Testis (tissue), 2 donors: ENCODE measurements at regions not wholly inside any gene's neighbourhood (a gene's known extent, or its start where the extent isn't known, plus 50 kb on each side); places are given as distances from the start of the nearest gene placed in this dataset.

Experiments
- CTCF ChIP-seq, 3 experiments: fragments of 450-650 bp in 2 of 3; fragments of 200-600 bp in 1 of 3; sonication (generic) in 1 of 3; IDR thresholded peaks; one replicate each; pipeline ENCODE4 v1.5.1; 2016 to 2019; ENCODE audit warnings: antibody characterized with exemption in 3 of 3, mild to moderate bottlenecking in 2 of 3, moderate library complexity in 1 of 3
- POLR2A ChIP-seq: fragments of 450-650 bp; IDR thresholded peaks from one replicate; pipeline ENCODE4 v1.6.1; 2017; ENCODE audit warnings: antibody characterized with exemption, mild to moderate bottlenecking, moderate library complexity

- TF ChIP-seq POLR2A (no peak), CTCF (IDR thresholded peaks at IDR 0.05) (no peak)
Observed at GRCh38 chr6:86615299-86615698, 322.0 kb upstream of the HTR1E start.
